ENCODE measurements at regions not wholly inside any gene's neighbourhood (a gene's known extent, or its start where the extent isn't known, plus 50 kb on each side); places are given as distances from the start of the nearest gene placed in this dataset.

DNA sequence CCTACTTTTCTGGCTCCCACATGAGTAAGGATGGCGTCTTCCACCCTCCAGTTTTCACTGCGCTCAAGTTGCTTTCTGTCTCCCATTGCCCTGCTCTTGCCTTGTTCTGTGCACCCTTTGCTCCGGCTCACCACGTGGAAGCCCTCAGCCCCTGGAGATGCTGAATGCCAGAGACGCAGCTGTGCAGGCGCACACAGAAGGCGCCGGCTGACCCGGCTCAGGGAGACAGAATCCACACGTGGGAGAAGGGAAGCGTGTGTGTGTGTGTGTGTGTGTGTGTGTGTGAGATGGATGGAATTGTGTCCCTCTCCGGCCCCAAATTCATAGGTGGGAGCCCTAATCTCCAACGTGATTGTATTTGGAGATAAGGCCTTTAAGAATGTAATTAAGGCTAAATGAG is 118.2 kb upstream of the ERRFI1 start:
- TF ChIP-seq, protein P1, sequence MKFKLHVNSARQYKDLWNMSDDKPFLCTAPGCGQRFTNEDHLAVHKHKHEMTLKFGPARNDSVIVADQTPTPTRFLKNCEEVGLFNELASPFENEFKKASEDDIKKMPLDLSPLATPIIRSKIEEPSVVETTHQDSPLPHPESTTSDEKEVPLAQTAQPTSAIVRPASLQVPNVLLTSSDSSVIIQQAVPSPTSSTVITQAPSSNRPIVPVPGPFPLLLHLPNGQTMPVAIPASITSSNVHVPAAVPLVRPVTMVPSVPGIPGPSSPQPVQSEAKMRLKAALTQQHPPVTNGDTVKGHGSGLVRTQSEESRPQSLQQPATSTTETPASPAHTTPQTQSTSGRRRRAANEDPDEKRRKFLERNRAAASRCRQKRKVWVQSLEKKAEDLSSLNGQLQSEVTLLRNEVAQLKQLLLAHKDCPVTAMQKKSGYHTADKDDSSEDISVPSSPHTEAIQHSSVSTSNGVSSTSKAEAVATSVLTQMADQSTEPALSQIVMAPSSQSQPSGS (CRISPR knock-in tag; IDR thresholded peaks at IDR 0.05): no peak
- TF ChIP-seq, protein P2, sequence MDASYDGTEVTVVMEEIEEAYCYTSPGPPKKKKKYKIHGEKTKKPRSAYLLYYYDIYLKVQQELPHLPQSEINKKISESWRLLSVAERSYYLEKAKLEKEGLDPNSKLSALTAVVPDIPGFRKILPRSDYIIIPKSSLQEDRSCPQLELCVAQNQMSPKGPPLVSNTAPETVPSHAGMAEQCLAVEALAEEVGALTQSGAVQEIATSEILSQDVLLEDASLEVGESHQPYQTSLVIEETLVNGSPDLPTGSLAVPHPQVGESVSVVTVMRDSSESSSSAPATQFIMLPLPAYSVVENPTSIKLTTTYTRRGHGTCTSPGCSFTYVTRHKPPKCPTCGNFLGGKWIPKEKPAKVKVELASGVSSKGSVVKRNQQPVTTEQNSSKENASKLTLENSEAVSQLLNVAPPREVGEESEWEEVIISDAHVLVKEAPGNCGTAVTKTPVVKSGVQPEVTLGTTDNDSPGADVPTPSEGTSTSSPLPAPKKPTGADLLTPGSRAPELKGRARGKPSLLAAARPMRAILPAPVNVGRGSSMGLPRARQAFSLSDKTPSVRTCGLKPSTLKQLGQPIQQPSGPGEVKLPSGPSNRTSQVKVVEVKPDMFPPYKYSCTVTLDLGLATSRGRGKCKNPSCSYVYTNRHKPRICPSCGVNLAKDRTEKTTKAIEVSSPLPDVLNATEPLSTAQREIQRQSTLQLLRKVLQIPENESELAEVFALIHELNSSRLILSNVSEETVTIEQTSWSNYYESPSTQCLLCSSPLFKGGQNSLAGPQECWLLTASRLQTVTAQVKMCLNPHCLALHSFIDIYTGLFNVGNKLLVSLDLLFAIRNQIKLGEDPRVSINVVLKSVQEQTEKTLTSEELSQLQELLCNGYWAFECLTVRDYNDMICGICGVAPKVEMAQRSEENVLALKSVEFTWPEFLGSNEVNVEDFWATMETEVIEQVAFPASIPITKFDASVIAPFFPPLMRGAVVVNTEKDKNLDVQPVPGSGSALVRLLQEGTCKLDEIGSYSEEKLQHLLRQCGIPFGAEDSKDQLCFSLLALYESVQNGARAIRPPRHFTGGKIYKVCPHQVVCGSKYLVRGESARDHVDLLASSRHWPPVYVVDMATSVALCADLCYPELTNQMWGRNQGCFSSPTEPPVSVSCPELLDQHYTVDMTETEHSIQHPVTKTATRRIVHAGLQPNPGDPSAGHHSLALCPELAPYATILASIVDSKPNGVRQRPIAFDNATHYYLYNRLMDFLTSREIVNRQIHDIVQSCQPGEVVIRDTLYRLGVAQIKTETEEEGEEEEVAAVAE (CRISPR knock-in tag; IDR thresholded peaks at IDR 0.05; ENCODE audit: borderline replicate concordance): no peak
- TF ChIP-seq, protein P3, sequence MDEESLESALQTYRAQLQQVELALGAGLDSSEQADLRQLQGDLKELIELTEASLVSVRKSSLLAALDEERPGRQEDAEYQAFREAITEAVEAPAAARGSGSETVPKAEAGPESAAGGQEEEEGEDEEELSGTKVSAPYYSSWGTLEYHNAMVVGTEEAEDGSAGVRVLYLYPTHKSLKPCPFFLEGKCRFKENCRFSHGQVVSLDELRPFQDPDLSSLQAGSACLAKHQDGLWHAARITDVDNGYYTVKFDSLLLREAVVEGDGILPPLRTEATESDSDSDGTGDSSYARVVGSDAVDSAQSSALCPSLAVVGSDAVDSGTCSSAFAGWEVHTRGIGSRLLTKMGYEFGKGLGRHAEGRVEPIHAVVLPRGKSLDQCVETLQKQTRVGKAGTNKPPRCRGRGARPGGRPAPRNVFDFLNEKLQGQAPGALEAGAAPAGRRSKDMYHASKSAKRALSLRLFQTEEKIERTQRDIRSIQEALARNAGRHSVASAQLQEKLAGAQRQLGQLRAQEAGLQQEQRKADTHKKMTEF (CRISPR knock-in tag; IDR thresholded peaks at IDR 0.05): no peak
- TF ChIP-seq SIN3A (IDR thresholded peaks at IDR 0.05; ENCODE audit: borderline replicate concordance, low read depth, low read length): no peak
- TF ChIP-seq, protein P4, sequence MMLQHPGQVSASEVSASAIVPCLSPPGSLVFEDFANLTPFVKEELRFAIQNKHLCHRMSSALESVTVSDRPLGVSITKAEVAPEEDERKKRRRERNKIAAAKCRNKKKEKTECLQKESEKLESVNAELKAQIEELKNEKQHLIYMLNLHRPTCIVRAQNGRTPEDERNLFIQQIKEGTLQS (CRISPR knock-in tag; IDR thresholded peaks at IDR 0.05): no peak
- TF ChIP-seq, protein P5, sequence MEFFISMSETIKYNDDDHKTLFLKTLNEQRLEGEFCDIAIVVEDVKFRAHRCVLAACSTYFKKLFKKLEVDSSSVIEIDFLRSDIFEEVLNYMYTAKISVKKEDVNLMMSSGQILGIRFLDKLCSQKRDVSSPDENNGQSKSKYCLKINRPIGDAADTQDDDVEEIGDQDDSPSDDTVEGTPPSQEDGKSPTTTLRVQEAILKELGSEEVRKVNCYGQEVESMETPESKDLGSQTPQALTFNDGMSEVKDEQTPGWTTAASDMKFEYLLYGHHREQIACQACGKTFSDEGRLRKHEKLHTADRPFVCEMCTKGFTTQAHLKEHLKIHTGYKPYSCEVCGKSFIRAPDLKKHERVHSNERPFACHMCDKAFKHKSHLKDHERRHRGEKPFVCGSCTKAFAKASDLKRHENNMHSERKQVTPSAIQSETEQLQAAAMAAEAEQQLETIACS (CRISPR knock-in tag; IDR thresholded peaks at IDR 0.05): no peak
